NB4 (cell line): ENCODE measurements at regions not wholly inside any gene's neighbourhood (a gene's known extent, or its start where the extent isn't known, plus 50 kb on each side); places are given as distances from the start of the nearest gene placed in this dataset.

Experiments used
- CTCF ChIP-seq: IDR thresholded peaks from one replicate; pipeline ENCODE4 v1.5.1; 2012; ENCODE audit warnings: low read depth, low read length
- MAX ChIP-seq: IDR thresholded peaks from 2 replicates; pipeline ENCODE4 v1.6.1; 2011; ENCODE audit warnings: low read depth, low read length
- MYC ChIP-seq: IDR thresholded peaks from 2 replicates; pipeline ENCODE4 v1.6.1; 2011; ENCODE audit warnings: low read depth, low read length
- POLR2A ChIP-seq: IDR thresholded peaks from 2 replicates; pipeline ENCODE4 v1.6.1; 2011; ENCODE audit warnings: mild to moderate bottlenecking; ENCODE audit not compliant: insufficient read length; ENCODE audit errors: extremely low read depth

DNA sequence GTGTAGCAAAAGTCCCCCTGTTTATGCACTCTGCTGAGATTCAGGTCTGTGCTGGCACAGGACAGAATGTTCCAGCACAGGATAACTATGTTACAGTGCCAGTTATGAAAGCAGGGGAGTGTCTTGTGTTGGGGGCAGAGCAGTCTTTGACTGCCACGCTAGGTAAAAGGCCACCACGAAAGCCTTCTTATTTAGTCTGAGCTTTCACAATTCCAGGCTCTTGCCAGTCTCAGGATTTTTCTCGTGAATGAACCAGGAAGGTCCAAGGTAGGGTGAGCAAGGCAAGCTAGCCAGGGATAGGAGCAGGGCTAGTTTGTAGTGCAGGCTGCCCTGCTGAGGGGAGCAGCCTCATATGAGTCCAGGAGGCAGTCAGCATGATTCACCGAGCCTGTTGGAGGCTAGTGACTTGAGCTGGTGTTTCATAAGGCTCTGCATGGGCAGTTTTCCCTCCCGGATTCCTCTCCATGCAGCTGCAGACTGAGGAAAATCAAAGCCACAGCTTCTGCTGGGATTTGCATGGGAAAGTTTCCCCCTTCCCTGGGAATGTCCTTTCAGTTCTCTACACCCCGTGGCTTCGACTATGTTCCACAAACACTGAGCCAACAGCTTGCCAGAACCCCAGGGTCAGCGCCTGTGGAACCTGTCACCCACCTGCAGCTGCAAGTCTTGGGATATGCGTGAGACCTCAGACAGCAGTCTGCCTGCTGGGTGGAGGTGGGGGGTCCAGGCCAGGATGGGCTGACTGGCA, 112.3 kb downstream of the JCAD start:
- TF ChIP-seq CTCF (no peak), MAX (no peak), POLR2A (no peak), MYC (no peak)
